GM18508 (cell line): ENCODE measurements at regions not wholly inside any gene's neighbourhood (a gene's known extent, or its start where the extent isn't known, plus 50 kb on each side); places are given as distances from the start of the nearest gene placed in this dataset.
"Not testable (repeated sequence)": the region's sequence is repeated elsewhere in the genome, so short reads cannot be mapped to it uniquely, and the experiment has no call there.

Experiments used
- ATAC-seq: cut with Tn5 transposase; IDR thresholded peaks from one replicate; pipeline ENCODE4 v1.9.1; 2021; ENCODE audit warnings: moderate number of reproducible peaks; ENCODE audit not compliant: insufficient read depth, unreplicated experiment

- no peak for ATAC-seq
Measured at GRCh38 chr12:60594035-60594711, 998.3 kb downstream of the SLC16A7 start.

GRCh38 chr12:60602601-60603000 lies 1006.8 kb downstream of the SLC16A7 start:
- ATAC-seq = no peak

- not testable (repeated sequence) for ATAC-seq
Measured at GRCh38 chr12:60603475-60603874, 1007.6 kb downstream of the SLC16A7 start.

GRCh38 chr12:60616400-60616799 lies 1020.6 kb downstream of the SLC16A7 start:
- ATAC-seq = no peak

- no peak for ATAC-seq
Measured at GRCh38 chr12:60630796-60631195, 1035.0 kb downstream of the SLC16A7 start.

- no peak for ATAC-seq
Measured at GRCh38 chr12:60644076-60644475, 1048.2 kb downstream of the SLC16A7 start.

- ATAC-seq = no peak
Measured at GRCh38 chr12:60666895-60667294, 1071.1 kb downstream of the SLC16A7 start.

- ATAC-seq = no peak
Measured at GRCh38 chr12:60672949-60673348, 1077.1 kb downstream of the SLC16A7 start.

GRCh38 chr12:60684988-60685655 lies 1089.3 kb downstream of the SLC16A7 start:
- ATAC-seq = no peak

- no peak for ATAC-seq
Measured at GRCh38 chr12:60689137-60689536, 1093.3 kb downstream of the SLC16A7 start.

GRCh38 chr12:60693019-60693626 lies 1097.3 kb downstream of the SLC16A7 start:
- no peak for ATAC-seq

GRCh38 chr12:60704171-60704914 lies 1108.5 kb downstream of the SLC16A7 start:
- ATAC-seq = no peak

- ATAC-seq = no peak
Measured at GRCh38 chr12:60710246-60710645, 1114.4 kb downstream of the SLC16A7 start.

GRCh38 chr12:60714141-60714900 lies 1118.5 kb downstream of the SLC16A7 start:
- ATAC-seq = no peak

GRCh38 chr12:60724475-60724874 lies 1128.6 kb downstream of the SLC16A7 start:
- ATAC-seq = no peak

- ATAC-seq = no peak
Measured at GRCh38 chr12:60724984-60725383, 1129.2 kb downstream of the SLC16A7 start.

- no peak for ATAC-seq
Measured at GRCh38 chr12:60752589-60752988, 1156.8 kb downstream of the SLC16A7 start.

- ATAC-seq = no peak
Measured at GRCh38 chr12:60758224-60758623, 1162.4 kb downstream of the SLC16A7 start.

GRCh38 chr12:60760965-60761364 lies 1165.1 kb downstream of the SLC16A7 start:
- ATAC-seq = no peak

- ATAC-seq = not testable (repeated sequence)
Measured at GRCh38 chr12:60801166-60801565, 1205.3 kb downstream of the SLC16A7 start.
